Psoas muscle (tissue), 7 donors: ENCODE measurements at regions not wholly inside any gene's neighbourhood (a gene's known extent, or its start where the extent isn't known, plus 50 kb on each side); places are given as distances from the start of the nearest gene placed in this dataset.
A peak's percentile ranks its signal among the peaks of the same experiment; 100 is the strongest.

ENCODE experiments used
- ATAC-seq, 4 donors: fragments of 200-7000 bp; cut with Tn5 transposase; one replicate each; pipeline ENCODE4 v1.9.1; 2020; ENCODE audit warnings: moderate library complexity in 3 of 4, mild to moderate bottlenecking in 2 of 4
- DNase-seq, 2 donors: peaks; one replicate each; pipeline ENCODE4 v3.0.0-alpha.2; 2020
- H3K27ac ChIP-seq: fragments of 200-600 bp; one replicate; pipeline ENCODE4 v1.8.0; 2022
- H3K27me3 ChIP-seq, 3 donors: fragments of 200-600 bp in 1 of 3; one replicate each; pipeline versions ENCODE4 v1.6.1 to v1.8.0; 2013 to 2022; ENCODE audit warnings: low read length in 2 of 3, mild to moderate bottlenecking in 2 of 3, moderate library complexity in 1 of 3; ENCODE audit not compliant: insufficient read depth in 3 of 3
- H3K36me3 ChIP-seq, 2 donors: fragments of 200-600 bp in 1 of 2; one replicate each; pipeline versions ENCODE4 v1.6.1 to v1.8.0; 2013 to 2022; ENCODE audit warnings: low read depth in 1 of 2, mild to moderate bottlenecking in 1 of 2, moderate library complexity in 1 of 2; ENCODE audit not compliant: insufficient read depth in 1 of 2
- H3K4me1 ChIP-seq: fragments of 200-600 bp; one replicate; pipeline ENCODE4 v1.8.0; 2022
- H3K4me3 ChIP-seq: fragments of 200-600 bp; one replicate; pipeline ENCODE4 v1.8.0; 2022; ENCODE audit warnings: mild to moderate bottlenecking
- H3K9me3 ChIP-seq: fragments of 200-600 bp; one replicate; pipeline ENCODE4 v1.8.0; 2022
- WGBS, 3 donors: extraction: QIAGEN DNeasy Blood & Tissue Kit; methylation state at CpG; one replicate each; pipeline versions ENCODE4 v1.1.6 to v1.1.7; 2013; 5-methylcytosine and 5-hydroxymethylcytosine counted together
- intact Hi-C, 2 donors: fragments of 100-400 bp; cut with DNase I; formaldehyde crosslinking; loops; one replicate each; pipeline versions ENCODE4 v1.11.0 to v1.14.2; 2022
- TF ChIP-seq, protein P1 (sequence below): fragments of 200-600 bp; IDR thresholded peaks from one replicate; pipeline ENCODE4 v1.8.0; 2022; ENCODE audit warnings: antibody characterized with exemption
- donor health status: healthy with polysubstance abuse.
- donor health status: DM: no; HTN: no; CAD: no; lungs with moderate emphysema.
- donor health status: Bipolar disorder and iron deficiency.
- donor health status: healthy.
- donor health status: DM: yes; HTN: yes; CAD: no.
- donor health status: DM: no; HTN: no; CAD: no.
- donor health status: DM: yes; HTN: yes; CAD: no.

DNA sequence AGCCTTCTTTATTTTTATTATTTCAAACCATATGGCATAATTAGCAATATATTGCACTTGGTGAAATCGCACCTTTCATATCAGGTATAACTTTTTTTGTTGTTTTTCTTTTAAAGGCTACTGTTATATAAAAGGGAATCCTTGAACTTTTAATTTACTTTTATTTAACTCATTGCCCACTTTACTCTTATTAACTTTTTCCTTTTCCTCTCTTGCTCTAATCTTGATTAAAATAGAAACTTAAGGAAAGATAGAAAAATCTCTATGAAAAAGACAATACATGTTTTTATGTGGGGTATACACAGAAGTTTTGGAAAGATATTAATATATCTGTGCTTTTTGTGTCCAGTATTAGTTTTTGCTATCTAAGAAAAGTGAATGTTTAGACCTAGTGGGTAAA lies 805.8 kb downstream of the USP25 start:
- peak overlapping the region; percentile 87 for H3K27ac ChIP-seq

DNA sequence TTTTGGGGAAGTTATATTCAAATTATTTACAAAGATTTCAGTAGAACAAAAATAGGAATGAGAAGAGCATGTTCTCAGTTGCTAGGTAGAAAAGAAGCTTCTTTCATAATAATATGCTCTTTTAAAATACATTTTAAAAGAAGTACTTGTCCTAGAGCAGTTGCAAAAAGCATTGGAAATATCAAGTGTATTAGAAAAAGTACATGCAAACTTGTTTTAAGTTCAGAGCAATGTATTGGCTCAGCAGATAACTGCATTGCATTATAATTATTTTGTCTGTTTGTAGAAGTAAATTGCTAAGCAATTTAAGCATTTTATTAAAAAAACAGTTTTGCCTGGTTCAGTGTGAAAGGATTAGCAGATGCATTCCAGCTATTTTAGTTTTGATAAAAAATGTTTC lies 806.4 kb downstream of the USP25 start:
- Histone ChIP-seq H3K27me3 (no peaks in the 10 kb centered on the region), H3K4me3 (peak overlapping the region; percentile 74), H3K4me1 (peaks cover 33% of the 10 kb centered on the region), H3K9me3 (no peaks in the 10 kb centered on the region), H3K27ac (peak overlapping the region; percentile 87), H3K36me3 (no peaks in the 10 kb centered on the region)
- no peak for ATAC-seq
- TF ChIP-seq, protein P1, sequence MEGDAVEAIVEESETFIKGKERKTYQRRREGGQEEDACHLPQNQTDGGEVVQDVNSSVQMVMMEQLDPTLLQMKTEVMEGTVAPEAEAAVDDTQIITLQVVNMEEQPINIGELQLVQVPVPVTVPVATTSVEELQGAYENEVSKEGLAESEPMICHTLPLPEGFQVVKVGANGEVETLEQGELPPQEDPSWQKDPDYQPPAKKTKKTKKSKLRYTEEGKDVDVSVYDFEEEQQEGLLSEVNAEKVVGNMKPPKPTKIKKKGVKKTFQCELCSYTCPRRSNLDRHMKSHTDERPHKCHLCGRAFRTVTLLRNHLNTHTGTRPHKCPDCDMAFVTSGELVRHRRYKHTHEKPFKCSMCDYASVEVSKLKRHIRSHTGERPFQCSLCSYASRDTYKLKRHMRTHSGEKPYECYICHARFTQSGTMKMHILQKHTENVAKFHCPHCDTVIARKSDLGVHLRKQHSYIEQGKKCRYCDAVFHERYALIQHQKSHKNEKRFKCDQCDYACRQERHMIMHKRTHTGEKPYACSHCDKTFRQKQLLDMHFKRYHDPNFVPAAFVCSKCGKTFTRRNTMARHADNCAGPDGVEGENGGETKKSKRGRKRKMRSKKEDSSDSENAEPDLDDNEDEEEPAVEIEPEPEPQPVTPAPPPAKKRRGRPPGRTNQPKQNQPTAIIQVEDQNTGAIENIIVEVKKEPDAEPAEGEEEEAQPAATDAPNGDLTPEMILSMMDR: no peak
- intact Hi-C loops: loop anchor here (5.0 to 10.0 kb wide), 5 partner anchors 36 to 451 kb away; no protein-coding TSS in a partner anchor
- DNase-seq: no peak

More for the DNA sequence above, 805.8 kb downstream of the USP25 start:
- intact Hi-C loops: loop anchor here (1.0 to 10.0 kb wide), 6 partner anchors 37 to 451 kb away; no protein-coding TSS in a partner anchor
- no peaks in the 10 kb centered on the region for H3K27me3 ChIP-seq
- H3K4me3 ChIP-seq: peak overlapping the region; percentile 74
- WGBS, 3 donors: 22 to 34% (median 25%) methylated on average over 1 of the region's 1 CpG
- no peaks in the 10 kb centered on the region for H3K36me3 ChIP-seq
- TF ChIP-seq, protein P1: no peak
- H3K9me3 ChIP-seq: peaks cover 4% of the 10 kb centered on the region
- peaks cover 28% of the 10 kb centered on the region for H3K4me1 ChIP-seq
- DNase-seq: no peak
- ATAC-seq: no peak

DNA sequence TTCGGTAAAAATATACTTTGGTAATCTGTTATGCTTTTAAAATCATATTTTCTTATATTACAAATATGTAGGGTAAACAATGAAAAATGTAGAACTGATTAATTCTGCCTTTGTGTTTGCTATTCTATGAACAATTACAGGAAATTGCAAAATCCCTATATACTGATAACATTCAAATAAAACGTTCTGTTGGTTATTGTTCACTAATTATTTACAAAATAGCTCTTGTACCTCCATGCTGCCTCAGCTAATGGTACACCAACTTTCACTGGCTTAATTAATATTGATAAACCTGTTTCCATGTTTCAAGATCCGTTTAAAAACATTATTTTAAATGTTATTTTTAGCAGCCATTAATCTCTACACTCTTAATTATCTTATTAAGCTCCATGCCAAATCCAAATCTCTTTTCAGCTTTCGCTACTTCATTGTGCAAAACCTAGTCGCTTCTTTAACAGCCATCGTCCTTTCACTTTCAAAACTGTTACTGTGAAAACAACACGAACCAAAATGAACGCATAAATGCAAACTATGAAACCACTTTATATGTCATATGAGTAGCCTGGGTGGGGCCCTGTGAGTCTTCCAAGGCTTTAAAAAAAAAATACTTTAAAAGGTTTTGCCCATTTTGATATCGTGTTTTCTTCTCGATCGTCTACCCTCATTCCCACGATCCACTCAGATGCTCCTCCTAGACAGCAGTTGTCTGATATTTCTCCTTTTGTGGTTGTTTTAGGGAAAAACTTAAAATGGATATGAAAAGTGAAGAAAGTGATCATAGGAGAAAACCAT lies 807.1 kb downstream of the USP25 start:
- H3K4me1 ChIP-seq: peaks cover 33% of the 10 kb centered on the region
- no peaks in the 10 kb centered on the region for H3K9me3 ChIP-seq
- DNase-seq (no peak), ATAC-seq (no peak)
- H3K36me3 ChIP-seq: no peaks in the 10 kb centered on the region
- H3K27me3 ChIP-seq: no peaks in the 10 kb centered on the region
- TF ChIP-seq, protein P1: no peak
- 9 to 17% (median 10%) methylated on average over 12 of the region's 12 CpGs for WGBS, 3 donors
- H3K27ac ChIP-seq: peak overlapping the region; percentile 87
- H3K4me3 ChIP-seq: peak overlapping the region; percentile 74
- intact Hi-C loops: loop anchor here (5.0 to 10.0 kb wide), 5 partner anchors 35 to 452 kb away; no protein-coding TSS in a partner anchor

DNA sequence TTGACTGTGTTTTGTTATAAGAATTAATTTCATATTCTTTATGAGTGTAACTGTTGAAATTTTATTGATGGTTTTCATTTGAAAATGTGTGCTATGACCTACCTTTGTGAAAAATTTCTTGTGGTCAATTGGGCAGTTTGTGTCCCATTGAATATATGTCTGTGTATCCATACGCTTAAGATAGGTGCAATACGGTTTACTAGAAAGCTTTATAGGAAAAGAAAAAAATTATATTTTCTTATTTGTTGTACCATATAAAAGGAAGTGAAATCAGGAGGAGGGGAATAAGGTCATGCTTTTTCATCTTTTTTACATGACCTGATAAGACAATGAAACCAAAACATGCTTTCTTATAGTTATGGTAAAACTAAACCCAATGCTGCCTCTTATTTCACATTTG lies 807.7 kb downstream of the USP25 start:
- intact Hi-C loops: loop anchor here (5.0 to 10.0 kb wide), 5 partner anchors 35 to 453 kb away; no protein-coding TSS in a partner anchor
- ATAC-seq: no peak
- H3K36me3 ChIP-seq: no peaks in the 10 kb centered on the region
- WGBS, 3 donors: 35 to 60% (median 39%) methylated on average over 2 of the region's 2 CpGs
- no peak for DNase-seq
- H3K27ac ChIP-seq: peak overlapping the region; percentile 87
- peak overlapping the region; percentile 74 for H3K4me3 ChIP-seq
- H3K9me3 ChIP-seq: no peaks in the 10 kb centered on the region
- peaks cover 33% of the 10 kb centered on the region for H3K4me1 ChIP-seq
- H3K27me3 ChIP-seq: no peaks in the 10 kb centered on the region
- TF ChIP-seq, protein P1: no peak
